ENCODE measurements at regions not wholly inside any gene's neighbourhood (a gene's known extent, or its start where the extent isn't known, plus 50 kb on each side); places are given as distances from the start of the nearest gene placed in this dataset.

DNA sequence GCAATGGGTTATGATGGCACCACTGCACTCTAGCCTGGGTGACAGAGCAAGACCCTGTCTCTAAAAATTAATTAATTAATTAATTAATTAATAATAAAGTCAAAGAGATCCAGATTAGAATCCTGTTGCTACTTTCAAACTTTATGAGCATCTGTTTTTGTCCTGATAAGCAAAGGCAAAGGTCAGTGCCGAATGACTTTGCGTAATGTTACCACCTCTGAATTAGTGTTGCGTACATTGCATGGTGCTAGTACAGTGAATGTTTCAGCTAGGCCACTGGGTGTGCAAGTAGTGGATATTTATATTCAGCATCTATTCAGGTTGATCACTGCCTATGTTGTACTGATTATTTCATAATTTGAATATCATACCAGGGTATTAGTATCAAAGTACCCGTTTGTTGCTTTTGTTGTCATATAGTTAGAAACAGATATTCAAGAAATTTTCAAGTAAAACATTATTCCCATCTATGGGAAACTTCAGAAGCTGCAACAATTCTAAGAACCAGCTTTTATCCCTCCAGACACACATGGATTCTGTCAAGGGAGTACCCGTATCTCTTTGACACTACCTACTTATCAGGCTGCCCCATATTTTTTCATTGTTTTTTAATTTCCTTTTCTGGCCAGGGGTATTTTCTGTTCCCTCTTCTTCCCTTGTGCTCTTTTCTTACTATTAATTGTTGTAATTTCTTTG is 127.1 kb upstream of the GRM7 start:
- BruUV-seq (replicated peaks) = no TSS peak
- Histone ChIP-seq H3K79me2 (ENCODE audit: insufficient read depth, low read length) (no peaks in the 10 kb centered on the region), H2AFZ (ENCODE audit: low read length) (no peak overlapping the region), H3K36me3 (replicated peaks in 1 of 2; ENCODE audit: control insufficient read depth in 1 of 2, insufficient read depth in 2 of 2, low read length in 2 of 2) (no peaks in the 10 kb centered on the region), H3K4me2 (ENCODE audit: low read depth, low read length) (no peak overlapping the region), H3K4me3 (replicated peaks in 1 of 3; ENCODE audit: insufficient read depth in 1 of 3, low read depth in 2 of 3, low read length in 3 of 3) (no peak overlapping the region), H3K4me1 (ENCODE audit: insufficient read depth, low read length) (no peaks in the 10 kb centered on the region), H3K27ac (ENCODE audit: extremely low read length, insufficient read depth, low read length) (no peak overlapping the region), H3K9ac (ENCODE audit: insufficient read depth, low read depth, low read length) (no peak overlapping the region), H3K9me3 (ENCODE audit: low read length) (peaks cover 72% of the 10 kb centered on the region), H4K20me1 (ENCODE audit: insufficient read depth, low read length) (no peaks in the 10 kb centered on the region), H3K27me3 (ENCODE audit: control insufficient read depth in 1 of 2, insufficient read depth in 2 of 2, low read length in 2 of 2) (no peaks in the 10 kb centered on the region)
- in situ Hi-C loops (cut with HindIII; ENCODE audit: extremely low pct_ligation_motif_present, low pct_unique_long_range_greater_than_20kb) (no loop called here), intact Hi-C loops (cut with micrococcal nuclease; ENCODE audit: unreplicated experiment) (no loop called here)
- ATAC-seq = no peak
- POLR2A ChIA-PET = no interaction called here
- no peak for DNase-seq (ENCODE audit: low spot score)
- no peak for FAIRE-seq
- 25% methylated on average over 5 of the region's 5 CpGs for WGBS (ENCODE audit: low lambda C conversion rate)
- CTCF ChIA-PET (ENCODE audit: low intra/inter-chr PET ratio, low total read pairs) = no interaction called here
- TF ChIP-seq SETDB1 (CRISPR knock-in tag; IDR thresholded peaks at IDR 0.05; ENCODE audit: borderline replicate concordance) (no peak), ZFYVE20 (CRISPR knock-in tag; IDR thresholded peaks at IDR 0.05; ENCODE audit: borderline replicate concordance, low read depth) (no peak), THRA (CRISPR knock-in tag; IDR thresholded peaks at IDR 0.05; ENCODE audit: borderline replicate concordance) (no peak), ZSCAN21 (CRISPR knock-in tag; IDR thresholded peaks at IDR 0.05; ENCODE audit: borderline replicate concordance) (no peak), ZNF337 (CRISPR knock-in tag; IDR thresholded peaks at IDR 0.05; ENCODE audit: borderline replicate concordance, low read depth) (no peak), AHR (CRISPR knock-in tag; IDR thresholded peaks at IDR 0.05) (no peak), ISL2 (CRISPR knock-in tag; IDR thresholded peaks at IDR 0.05) (no peak)
- TF ChIP-seq, protein P1, sequence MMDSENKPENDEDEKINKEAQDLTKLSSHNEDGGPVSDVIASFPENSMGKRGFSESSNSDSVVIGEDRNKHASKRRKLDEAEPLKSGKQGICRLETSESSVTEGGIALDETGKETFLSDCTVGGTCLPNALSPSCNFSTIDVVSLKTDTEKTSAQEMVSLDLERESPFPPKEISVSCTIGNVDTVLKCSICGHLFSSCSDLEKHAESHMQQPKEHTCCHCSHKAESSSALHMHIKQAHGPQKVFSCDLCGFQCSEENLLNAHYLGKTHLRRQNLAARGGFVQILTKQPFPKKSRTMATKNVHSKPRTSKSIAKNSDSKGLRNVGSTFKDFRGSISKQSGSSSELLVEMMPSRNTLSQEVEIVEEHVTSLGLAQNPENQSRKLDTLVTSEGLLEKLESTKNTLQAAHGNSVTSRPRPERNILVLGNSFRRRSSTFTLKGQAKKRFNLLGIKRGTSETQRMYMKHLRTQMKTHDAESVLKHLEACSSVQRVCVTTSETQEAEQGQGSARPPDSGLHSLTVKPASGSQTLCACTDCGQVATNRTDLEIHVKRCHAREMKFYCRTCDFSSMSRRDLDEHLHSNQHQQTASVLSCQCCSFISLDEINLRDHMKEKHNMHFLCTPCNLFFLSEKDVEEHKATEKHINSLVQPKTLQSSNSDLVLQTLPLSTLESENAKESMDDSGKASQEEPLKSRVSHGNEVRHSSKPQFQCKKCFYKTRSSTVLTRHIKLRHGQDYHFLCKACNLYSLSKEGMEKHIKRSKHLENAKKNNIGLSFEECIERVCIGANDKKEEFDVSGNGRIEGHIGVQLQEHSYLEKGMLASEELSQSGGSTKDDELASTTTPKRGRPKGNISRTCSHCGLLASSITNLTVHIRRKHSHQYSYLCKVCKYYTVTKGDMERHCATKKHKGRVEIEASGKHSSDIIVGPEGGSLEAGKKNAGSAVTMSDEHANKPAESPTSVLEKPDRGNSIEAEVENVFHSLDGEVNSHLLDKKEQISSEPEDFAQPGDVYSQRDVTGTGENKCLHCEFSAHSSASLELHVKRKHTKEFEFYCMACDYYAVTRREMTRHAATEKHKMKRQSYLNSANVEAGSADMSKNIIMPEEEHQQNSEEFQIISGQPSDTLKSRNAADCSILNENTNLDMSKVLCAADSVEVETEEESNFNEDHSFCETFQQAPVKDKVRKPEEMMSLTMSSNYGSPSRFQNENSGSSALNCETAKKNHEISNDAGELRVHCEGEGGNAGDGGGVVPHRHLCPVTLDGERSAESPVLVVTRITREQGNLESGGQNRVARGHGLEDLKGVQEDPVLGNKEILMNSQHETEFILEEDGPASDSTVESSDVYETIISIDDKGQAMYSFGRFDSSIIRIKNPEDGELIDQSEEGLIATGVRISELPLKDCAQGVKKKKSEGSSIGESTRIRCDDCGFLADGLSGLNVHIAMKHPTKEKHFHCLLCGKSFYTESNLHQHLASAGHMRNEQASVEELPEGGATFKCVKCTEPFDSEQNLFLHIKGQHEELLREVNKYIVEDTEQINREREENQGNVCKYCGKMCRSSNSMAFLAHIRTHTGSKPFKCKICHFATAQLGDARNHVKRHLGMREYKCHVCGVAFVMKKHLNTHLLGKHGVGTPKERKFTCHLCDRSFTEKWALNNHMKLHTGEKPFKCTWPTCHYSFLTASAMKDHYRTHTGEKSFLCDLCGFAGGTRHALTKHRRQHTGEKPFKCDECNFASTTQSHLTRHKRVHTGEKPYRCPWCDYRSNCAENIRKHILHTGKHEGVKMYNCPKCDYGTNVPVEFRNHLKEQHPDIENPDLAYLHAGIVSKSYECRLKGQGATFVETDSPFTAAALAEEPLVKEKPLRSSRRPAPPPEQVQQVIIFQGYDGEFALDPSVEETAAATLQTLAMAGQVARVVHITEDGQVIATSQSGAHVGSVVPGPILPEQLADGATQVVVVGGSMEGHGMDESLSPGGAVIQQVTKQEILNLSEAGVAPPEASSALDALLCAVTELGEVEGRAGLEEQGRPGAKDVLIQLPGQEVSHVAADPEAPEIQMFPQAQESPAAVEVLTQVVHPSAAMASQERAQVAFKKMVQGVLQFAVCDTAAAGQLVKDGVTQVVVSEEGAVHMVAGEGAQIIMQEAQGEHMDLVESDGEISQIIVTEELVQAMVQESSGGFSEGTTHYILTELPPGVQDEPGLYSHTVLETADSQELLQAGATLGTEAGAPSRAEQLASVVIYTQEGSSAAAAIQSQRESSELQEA (CRISPR knock-in tag; IDR thresholded peaks at IDR 0.05; ENCODE audit: not compliant biosample characterization) = no peak
